SK-N-SH (cell line): ENCODE measurements at regions not wholly inside any gene's neighbourhood (a gene's known extent, or its start where the extent isn't known, plus 50 kb on each side); places are given as distances from the start of the nearest gene placed in this dataset.
"Not testable (repeated sequence)": the region's sequence is repeated elsewhere in the genome, so short reads cannot be mapped to it uniquely, and the experiment has no call there.

ENCODE experiments used
- CTCF ChIA-PET: fragments of 300-600, 350-600 bp; formaldehyde crosslinking; extraction: SDS; loops from one replicate; lab custom pipeline; 2021; lab: Yijun Ruan, JAX
- POLR2A ChIA-PET: fragments of 350-600 bp; sonication (Branson Sonifier 250); formaldehyde crosslinking; extraction: SDS; loops from one replicate; lab custom pipeline; 2020; ENCODE audit warnings: antibody characterized with exemption, inconsistent platforms; lab: Yijun Ruan, JAX
- DNase-seq: peaks from one replicate; pipeline ENCODE4 v3.0.0; 2012
- H2AFZ ChIP-seq: fragments of 200-600 bp; sonication (generic); 2 replicates; pipeline ENCODE4 v1.8.1; 2016; ENCODE audit warnings: antibody characterized with exemption, mild to moderate bottlenecking, low read depth
- H3F3A ChIP-seq: fragments of 200-600 bp; sonication (generic); replicated peaks from 2 replicates; pipeline ENCODE3; 2016; ENCODE audit warnings: antibody characterized with exemption, mild to moderate bottlenecking; ENCODE audit not compliant: insufficient read depth
- H3K27ac ChIP-seq, 2 experiments: fragments of 200-500 bp in 1 of 2; fragments of 200-600 bp in 1 of 2; sonication (Bioruptor generic) in 1 of 2; sonication (generic), shearing (Covaris generic) in 1 of 2; 2 replicates each; pipeline versions ENCODE4 v1.5.1 to v1.6.1; 2014 to 2016; ENCODE audit warnings: low read depth in 2 of 2, inconsistent platforms in 1 of 2, low read length in 1 of 2, mild to moderate bottlenecking in 1 of 2, mixed read lengths in 1 of 2
- H3K27me3 ChIP-seq: fragments of 200-600 bp; sonication (generic), shearing (Covaris generic); 2 replicates; pipeline ENCODE4 v1.6.1; 2016; ENCODE audit warnings: mixed run types; ENCODE audit not compliant: insufficient read depth
- H3K36me3 ChIP-seq, 2 experiments: fragments of 200-500 bp in 1 of 2; fragments of 200-600 bp in 1 of 2; sonication (Bioruptor generic) in 1 of 2; sonication (generic) in 1 of 2; replicated peaks in 1 of 2; 2 replicates each; pipeline versions ENCODE3 to v1.5.1; 2014 to 2016; ENCODE audit warnings: low read length in 1 of 2, mild to moderate bottlenecking in 1 of 2; ENCODE audit not compliant: insufficient read depth in 2 of 2, control insufficient read depth in 1 of 2
- H3K4me1 ChIP-seq, 2 experiments: fragments of 200-500 bp in 1 of 2; fragments of 200-600 bp in 1 of 2; sonication (Bioruptor generic) in 1 of 2; sonication (generic), shearing (Covaris generic) in 1 of 2; 2 replicates each; pipeline versions ENCODE4 v1.5.1 to v1.6.1; 2014 to 2016; ENCODE audit warnings: low read depth in 1 of 2, low read length in 1 of 2, mixed run types in 1 of 2; ENCODE audit not compliant: insufficient read depth in 2 of 2, control insufficient read depth in 1 of 2
- H3K4me2 ChIP-seq: fragments of 200-600 bp; sonication (generic), shearing (Covaris generic); 2 replicates; pipeline ENCODE4 v1.6.1; 2017; ENCODE audit warnings: mixed run types
- H3K4me3 ChIP-seq, 2 experiments: fragments of 200-500 bp in 1 of 2; fragments of 200-600 bp in 1 of 2; sonication (Bioruptor generic) in 1 of 2; sonication (generic), shearing (Covaris generic) in 1 of 2; 2 replicates each; pipeline versions ENCODE4 v1.5.1 to v1.8.1; 2014 to 2016; ENCODE audit warnings: low read depth in 2 of 2, inconsistent platforms in 1 of 2, low read length in 1 of 2, mild to moderate bottlenecking in 1 of 2, mixed read lengths in 1 of 2, moderate library complexity in 1 of 2
- H3K79me2 ChIP-seq: fragments of 200-600 bp; sonication (generic); 2 replicates; pipeline ENCODE4 v1.8.1; 2017; ENCODE audit warnings: mild to moderate bottlenecking; ENCODE audit not compliant: insufficient read depth
- H3K9ac ChIP-seq: fragments of 200-600 bp; sonication (generic); 2 replicates; pipeline ENCODE4 v1.6.1; 2017; ENCODE audit warnings: mixed run types
- H3K9me2 ChIP-seq: fragments of 200-600 bp; sonication (generic); 2 replicates; pipeline ENCODE4 v1.6.1; 2017; ENCODE audit warnings: mixed run types
- H3K9me3 ChIP-seq: fragments of 200-600 bp; sonication (generic); 2 replicates; pipeline ENCODE4 v1.6.1; 2017; ENCODE audit warnings: mixed run types, mild to moderate bottlenecking, moderate library complexity
- H4K20me1 ChIP-seq: fragments of 200-600 bp; sonication (generic); 2 replicates; pipeline ENCODE4 v1.6.1; 2017; ENCODE audit warnings: mild to moderate bottlenecking, mixed run types; ENCODE audit not compliant: insufficient read depth
- WGBS: methylation state at CpG from one replicate; pipeline ENCODE4 v1.1.6; 2017; ENCODE audit warnings: low lambda C conversion rate; 5-methylcytosine and 5-hydroxymethylcytosine counted together

GRCh38 chr21:5064581-5065142, 5456.7 kb upstream of the TPTE start:
- H3K9me3 ChIP-seq, DNase-seq, H2AFZ ChIP-seq, H3K27ac ChIP-seq, H3K27me3 ChIP-seq, H3K9ac ChIP-seq, H3K4me1 ChIP-seq, POLR2A ChIA-PET, H4K20me1 ChIP-seq, H3F3A ChIP-seq, H3K4me3 ChIP-seq, H3K79me2 ChIP-seq, CTCF ChIA-PET, H3K36me3 ChIP-seq, H3K4me2 ChIP-seq, H3K9me2 ChIP-seq: not testable (repeated sequence)
- no CpG with 5 or more reads among the region's 25 CpGs for WGBS

- DNase-seq, H3K27ac ChIP-seq, H3K36me3 ChIP-seq, CTCF ChIA-PET, H3F3A ChIP-seq, POLR2A ChIA-PET, H3K9ac ChIP-seq, H4K20me1 ChIP-seq, H3K9me3 ChIP-seq, H2AFZ ChIP-seq, H3K9me2 ChIP-seq, H3K4me1 ChIP-seq, H3K4me3 ChIP-seq, H3K27me3 ChIP-seq, H3K79me2 ChIP-seq, H3K4me2 ChIP-seq: not testable (repeated sequence)
- WGBS, result 83% methylated on average over 6 of the region's 26 CpGs
These were observed 5455.9 kb upstream of the TPTE start for GRCh38 chr21:5065240-5066211.

GRCh38 chr21:5066682-5067251, 5454.6 kb upstream of the TPTE start:
- POLR2A ChIA-PET, H3K79me2 ChIP-seq, H4K20me1 ChIP-seq, H3K4me3 ChIP-seq, H3K27me3 ChIP-seq, H2AFZ ChIP-seq, H3K4me1 ChIP-seq, DNase-seq, H3K36me3 ChIP-seq, H3F3A ChIP-seq, CTCF ChIA-PET, H3K9ac ChIP-seq, H3K9me3 ChIP-seq, H3K4me2 ChIP-seq, H3K9me2 ChIP-seq, H3K27ac ChIP-seq: not testable (repeated sequence)
- 97% methylated on average over 3 of the region's 12 CpGs for WGBS

GRCh38 chr21:5067326-5068048, 5453.9 kb upstream of the TPTE start:
- H3K27ac ChIP-seq, H3K9me3 ChIP-seq, POLR2A ChIA-PET, H3K79me2 ChIP-seq, DNase-seq, H3K27me3 ChIP-seq, H4K20me1 ChIP-seq, H3K4me1 ChIP-seq, H2AFZ ChIP-seq, H3K9ac ChIP-seq, H3F3A ChIP-seq, H3K4me2 ChIP-seq, H3K9me2 ChIP-seq, CTCF ChIA-PET, H3K36me3 ChIP-seq, H3K4me3 ChIP-seq: not testable (repeated sequence)
- 17% methylated on average over 1 of the region's 15 CpGs for WGBS

GRCh38 chr21:5068649-5069048, 5452.7 kb upstream of the TPTE start:
- H3K4me2 ChIP-seq, H4K20me1 ChIP-seq, H3K9me2 ChIP-seq, H3F3A ChIP-seq, CTCF ChIA-PET, H3K9me3 ChIP-seq, H3K4me1 ChIP-seq, H3K27ac ChIP-seq, H3K4me3 ChIP-seq, H3K9ac ChIP-seq, H3K36me3 ChIP-seq, H3K79me2 ChIP-seq, H2AFZ ChIP-seq, POLR2A ChIA-PET, H3K27me3 ChIP-seq, DNase-seq: not testable (repeated sequence)
- WGBS, result no CpG with 5 or more reads among the region's 5 CpGs

GRCh38 chr21:5071180-5071579, 5450.2 kb upstream of the TPTE start:
- H4K20me1 ChIP-seq, H3K36me3 ChIP-seq, POLR2A ChIA-PET, DNase-seq, H3K79me2 ChIP-seq, H3K9me2 ChIP-seq, H3K27ac ChIP-seq, CTCF ChIA-PET, H3K27me3 ChIP-seq, H3K4me2 ChIP-seq, H3K9ac ChIP-seq, H3K9me3 ChIP-seq, H2AFZ ChIP-seq, H3K4me3 ChIP-seq, H3F3A ChIP-seq, H3K4me1 ChIP-seq: not testable (repeated sequence)
- WGBS, result 33% methylated on average over 1 of the region's 2 CpGs
